Natural killer cell (primary cell): ENCODE measurements at regions not wholly inside any gene's neighbourhood (a gene's known extent, or its start where the extent isn't known, plus 50 kb on each side); places are given as distances from the start of the nearest gene placed in this dataset.

Source experiments
- ATAC-seq, 3 donors: fragments of 150-1000 bp in 2 of 3; fragments of 200-7000 bp in 1 of 3; cut with Tn5 transposase; 1 replicate in 1 of 3; 2 replicates in 2 of 3; pipeline ENCODE4 v1.10.0; 2021; ENCODE audit warnings: mild to moderate bottlenecking in 2 of 3, moderate library complexity in 2 of 3
- DNase-seq, 2 donors: peaks; one replicate each; pipeline versions ENCODE4 v3.0.0 to v3.0.0-alpha.2; 2013 to 2021; ENCODE audit warnings: mixed read lengths in 1 of 2
- H3K27ac ChIP-seq: one replicate; pipeline ENCODE4 v1.5.1; 2013; ENCODE audit warnings: mild to moderate bottlenecking, low read length
- H3K27me3 ChIP-seq: one replicate; pipeline ENCODE4 v1.6.1; 2013; ENCODE audit warnings: low read length; ENCODE audit not compliant: control insufficient read depth, insufficient read depth
- H3K36me3 ChIP-seq: one replicate; pipeline ENCODE4 v1.6.1; 2013; ENCODE audit warnings: low read length; ENCODE audit not compliant: control insufficient read depth, insufficient read depth
- H3K4me1 ChIP-seq: one replicate; pipeline ENCODE4 v1.6.1; 2013; ENCODE audit warnings: low read length; ENCODE audit not compliant: control insufficient read depth, insufficient read depth
- H3K4me3 ChIP-seq: one replicate; pipeline ENCODE4 v1.5.1; 2013; ENCODE audit warnings: low read length
- H3K9me3 ChIP-seq: one replicate; pipeline ENCODE4 v1.6.1; 2013; ENCODE audit warnings: low read length; ENCODE audit not compliant: control insufficient read depth, insufficient read depth
- H3K27ac Mint-ChIP-seq, 2 donors: one replicate each; pipeline ENCODE4 v1.8.0; 2022; ENCODE audit warnings: mild to moderate bottlenecking in 2 of 2, mixed read lengths in 2 of 2, moderate library complexity in 1 of 2
- H3K27me3 Mint-ChIP-seq, 2 donors: one replicate each; pipeline ENCODE4 v1.8.0; 2022; ENCODE audit warnings: low read depth in 2 of 2, mixed read lengths in 2 of 2
- H3K36me3 Mint-ChIP-seq: one replicate; pipeline ENCODE4 v1.8.0; 2022; ENCODE audit warnings: mixed read lengths
- H3K4me1 Mint-ChIP-seq, 2 donors: one replicate each; pipeline ENCODE4 v1.8.0; 2022; ENCODE audit warnings: mixed read lengths in 2 of 2
- H3K4me3 Mint-ChIP-seq: one replicate; pipeline ENCODE4 v1.8.0; 2022; ENCODE audit warnings: mild to moderate bottlenecking, moderate library complexity, mixed read lengths
- H3K9me3 Mint-ChIP-seq, 2 donors: one replicate each; pipeline ENCODE4 v1.8.0; 2022; ENCODE audit warnings: mixed read lengths in 2 of 2
- CTCF ChIP-seq: fragments of 200-600 bp; IDR thresholded peaks from one replicate; pipeline ENCODE4 v1.8.0; 2022; ENCODE audit warnings: antibody characterized with exemption
- WGBS: methylation state at CpG from one replicate; pipeline ENCODE4 v1.1.7; 2013; ENCODE audit warnings: missing lambda C conversion rate; ENCODE audit not compliant: insufficient coverage; 5-methylcytosine and 5-hydroxymethylcytosine counted together
- intact Hi-C: fragments of 100-400 bp; cut with micrococcal nuclease; formaldehyde crosslinking; loops from one replicate; pipeline ENCODE4 v1.14.2; 2022

GRCh38 chr9:1495282-1496030 lies 445.3 kb downstream of the DMRT2 start:
- Mint-ChIP-seq H3K4me1 (no peaks in the 10 kb centered on the region), H3K9me3 (peaks cover 0 to 2% of the 10 kb centered on the region in 2 donors), H3K4me3 (no peak overlapping the region), H3K27ac (no peak overlapping the region), H3K36me3 (no peaks in the 10 kb centered on the region), H3K27me3 (no peaks in the 10 kb centered on the region)
- 96% methylated on average over 2 of the region's 2 CpGs for WGBS
- Histone ChIP-seq H3K36me3 (no peaks in the 10 kb centered on the region), H3K27ac (no peak overlapping the region), H3K4me3 (no peak overlapping the region), H3K9me3 (no peaks in the 10 kb centered on the region), H3K27me3 (no peaks in the 10 kb centered on the region), H3K4me1 (no peaks in the 10 kb centered on the region)
- intact Hi-C loops = no loop called here
- DNase-seq = no peak
- ATAC-seq = no peak
- no peak for TF ChIP-seq CTCF

GRCh38 chr9:1505489-1505888 lies 455.3 kb downstream of the DMRT2 start:
- intact Hi-C loops = no loop called here
- H3K36me3 ChIP-seq = no peaks in the 10 kb centered on the region
- H3K4me3 ChIP-seq = no peak overlapping the region
- DNase-seq (no peak), ATAC-seq (no peak)
- H3K27ac ChIP-seq = no peak overlapping the region
- Mint-ChIP-seq H3K4me1 (no peaks in the 10 kb centered on the region), H3K4me3 (no peak overlapping the region), H3K9me3 (peaks cover 4 to 5% of the 10 kb centered on the region in 2 donors), H3K36me3 (no peaks in the 10 kb centered on the region), H3K27ac (no peak overlapping the region), H3K27me3 (no peaks in the 10 kb centered on the region)
- H3K27me3 ChIP-seq = no peaks in the 10 kb centered on the region
- H3K4me1 ChIP-seq = no peaks in the 10 kb centered on the region
- WGBS = 62% methylated on average over 2 of the region's 2 CpGs
- TF ChIP-seq CTCF = no peak
- H3K9me3 ChIP-seq = peaks cover 3% of the 10 kb centered on the region

GRCh38 chr9:1510712-1511111 lies 460.6 kb downstream of the DMRT2 start:
- Mint-ChIP-seq H3K4me1 (no peaks in the 10 kb centered on the region), H3K9me3 (peaks cover 5 to 9% of the 10 kb centered on the region in 2 donors), H3K27ac (no peak overlapping the region), H3K4me3 (no peak overlapping the region), H3K36me3 (no peaks in the 10 kb centered on the region), H3K27me3 (no peaks in the 10 kb centered on the region)
- no peak for ATAC-seq
- no peaks in the 10 kb centered on the region for H3K4me1 ChIP-seq
- intact Hi-C loops = no loop called here
- no peaks in the 10 kb centered on the region for H3K36me3 ChIP-seq
- no peaks in the 10 kb centered on the region for H3K27me3 ChIP-seq
- DNase-seq = no peak
- no peak overlapping the region for H3K4me3 ChIP-seq
- no peaks in the 10 kb centered on the region for H3K9me3 ChIP-seq
- no peak for TF ChIP-seq CTCF
- H3K27ac ChIP-seq = no peak overlapping the region
- 75% methylated on average over 4 of the region's 4 CpGs for WGBS

- no peaks in the 10 kb centered on the region for H3K9me3 ChIP-seq
- no peaks in the 10 kb centered on the region for H3K4me1 ChIP-seq
- no peaks in the 10 kb centered on the region for H3K36me3 Mint-ChIP-seq
- no peak overlapping the region for H3K4me3 ChIP-seq
- intact Hi-C loops = no loop called here
- DNase-seq (no peak), ATAC-seq (no peak)
- 91% methylated on average over 2 of the region's 2 CpGs for WGBS
- H3K27ac ChIP-seq = no peak overlapping the region
- H3K4me1 Mint-ChIP-seq = no peaks in the 10 kb centered on the region
- no peak overlapping the region for H3K27ac Mint-ChIP-seq
- no peaks in the 10 kb centered on the region for H3K27me3 Mint-ChIP-seq
- H3K9me3 Mint-ChIP-seq = peaks cover 5 to 9% of the 10 kb centered on the region in 2 donors
- no peak for TF ChIP-seq CTCF
- no peak overlapping the region for H3K4me3 Mint-ChIP-seq
- no peaks in the 10 kb centered on the region for H3K36me3 ChIP-seq
- H3K27me3 ChIP-seq = no peaks in the 10 kb centered on the region
Measured at GRCh38 chr9:1513105-1513504, 462.9 kb downstream of the DMRT2 start.
